Gastroesophageal sphincter (tissue), 3 donors: ENCODE measurements at regions not wholly inside any gene's neighbourhood (a gene's known extent, or its start where the extent isn't known, plus 50 kb on each side); places are given as distances from the start of the nearest gene placed in this dataset.

Source experiments
- CTCF ChIP-seq, 4 experiments: fragments of 200-600 bp in 2 of 4; fragments of 450-650 bp in 2 of 4; sonication (generic) in 1 of 4; IDR thresholded peaks; one replicate each; pipeline ENCODE4 v1.5.1; 2017 to 2019; ENCODE audit warnings: antibody characterized with exemption in 4 of 4, mild to moderate bottlenecking in 2 of 4, moderate library complexity in 2 of 4
- POLR2AphosphoS5 ChIP-seq: sonication (generic); formaldehyde crosslinking; IDR thresholded peaks from one replicate; pipeline ENCODE4 v1.6.1; 2017; ENCODE audit warnings: antibody characterized with exemption

- TF ChIP-seq POLR2AphosphoS5: no peak
- no peak for TF ChIP-seq CTCF (IDR thresholded peaks at IDR 0.05)
Measured at GRCh38 chr15:93298901-93299300, 209.9 kb upstream of the RGMA start.
